GM23338 (cell line): ENCODE measurements at regions not wholly inside any gene's neighbourhood (a gene's known extent, or its start where the extent isn't known, plus 50 kb on each side); places are given as distances from the start of the nearest gene placed in this dataset.
A peak's percentile ranks its signal among the peaks of the same experiment; 100 is the strongest.

ENCODE experiments used
- ATAC-seq: fragments of 200-7000 bp; cut with Tn5 transposase; 3 replicates; pipeline ENCODE4 v1.9.1; 2020
- DNase-seq: peaks from one replicate; pipeline ENCODE4 v3.0.0-alpha.2; 2015; ENCODE audit warnings: low spot score
- H2AFZ ChIP-seq: fragments of 200-600 bp; sonication (generic); 2 replicates; pipeline ENCODE4 v1.8.0; 2016; ENCODE audit warnings: antibody characterized with exemption, mild to moderate bottlenecking, moderate library complexity
- H3F3A ChIP-seq: fragments of 200-600 bp; sonication (generic); replicated peaks from 2 replicates; pipeline ENCODE4 v1.8.0; 2017; ENCODE audit warnings: antibody characterized with exemption, mixed run types, low read depth
- H3K27ac ChIP-seq: fragments of 200-600 bp; sonication (generic); 2 replicates; pipeline ENCODE4 v1.6.1; 2016; ENCODE audit warnings: low read depth
- H3K27me3 ChIP-seq: fragments of 200-600 bp; sonication (generic); 2 replicates; pipeline ENCODE4 v1.8.0; 2016; ENCODE audit warnings: mild to moderate bottlenecking, mixed run types, moderate library complexity; ENCODE audit not compliant: insufficient read depth
- H3K36me3 ChIP-seq: fragments of 200-600 bp; sonication (generic); 2 replicates; pipeline ENCODE4 v1.8.0; 2016; ENCODE audit warnings: mild to moderate bottlenecking; ENCODE audit not compliant: insufficient read depth
- H3K4me1 ChIP-seq: fragments of 200-600 bp; sonication (generic); 2 replicates; pipeline ENCODE4 v1.8.0; 2016; ENCODE audit warnings: mild to moderate bottlenecking, moderate library complexity; ENCODE audit not compliant: insufficient read depth
- H3K4me2 ChIP-seq: fragments of 200-600 bp; sonication (generic); 2 replicates; pipeline ENCODE4 v1.7.1; 2017; ENCODE audit warnings: mixed run types
- H3K4me3 ChIP-seq: fragments of 200-600 bp; sonication (generic); 2 replicates; pipeline ENCODE4 v1.6.1; 2016; ENCODE audit warnings: mixed run types
- H3K79me2 ChIP-seq: fragments of 200-600 bp; sonication (generic); replicated peaks from 2 replicates; pipeline ENCODE4 v1.8.0; 2017; ENCODE audit warnings: mild to moderate bottlenecking; ENCODE audit not compliant: insufficient read depth
- H3K9me2 ChIP-seq: fragments of 200-600 bp; sonication (generic); 2 replicates; pipeline ENCODE4 v1.8.0; 2017; ENCODE audit not compliant: insufficient read depth
- H4K20me1 ChIP-seq: fragments of 200-600 bp; sonication (generic); replicated peaks from 2 replicates; pipeline ENCODE4 v1.8.0; 2017; ENCODE audit warnings: mild to moderate bottlenecking; ENCODE audit not compliant: insufficient read depth
- H3K27ac Mint-ChIP-seq: 2 replicates; pipeline ENCODE4 v1.8.0; 2020; ENCODE audit warnings: inconsistent platforms, mild to moderate bottlenecking, moderate library complexity, mixed read lengths
- H3K27me3 Mint-ChIP-seq: 3 replicates; pipeline ENCODE4 v1.8.0; 2022; ENCODE audit warnings: low read depth, mild to moderate bottlenecking, moderate library complexity, mixed read lengths, inconsistent platforms; ENCODE audit not compliant: insufficient read depth, poor library complexity
- H3K36me3 Mint-ChIP-seq: 3 replicates; pipeline ENCODE4 v1.8.0; 2021; ENCODE audit warnings: low read depth, mild to moderate bottlenecking, inconsistent platforms, moderate library complexity, mixed read lengths
- H3K4me1 Mint-ChIP-seq: 3 replicates; pipeline ENCODE4 v1.8.0; 2020; ENCODE audit warnings: mild to moderate bottlenecking, inconsistent platforms, mixed read lengths
- H3K4me3 Mint-ChIP-seq: 3 replicates; pipeline ENCODE4 v1.8.0; 2021; ENCODE audit warnings: moderate library complexity, mild to moderate bottlenecking, inconsistent platforms, mixed read lengths
- H3K9me3 Mint-ChIP-seq: 3 replicates; pipeline ENCODE4 v1.8.0; 2020; ENCODE audit warnings: moderate library complexity, mild to moderate bottlenecking, inconsistent platforms, mixed read lengths
- CREB1 ChIP-seq: fragments of 250-450 bp; sonication (Bioruptor Pico); IDR thresholded peaks from 2 replicates; pipeline ENCODE4 v1.5.0; 2020; ENCODE audit warnings: low read depth, mild to moderate bottlenecking, moderate library complexity
- CTCF ChIP-seq, 2 experiments: fragments of 200-600 bp in 1 of 2; sonication (generic) in 1 of 2; conservative IDR thresholded peaks; 2 replicates each; pipeline versions ENCODE4 v1.5.1 to v1.6.1; 2016 to 2017; ENCODE audit warnings: antibody characterized with exemption in 2 of 2, low read depth in 2 of 2, mild to moderate bottlenecking in 2 of 2, moderate library complexity in 1 of 2
- ETS1 ChIP-seq: IDR thresholded peaks from 2 replicates; pipeline ENCODE4 v1.6.1; 2016; ENCODE audit warnings: antibody characterized with exemption
- EZH2 ChIP-seq: fragments of 200-600 bp; sonication (generic); IDR thresholded peaks from one replicate; pipeline ENCODE4 v1.8.0; 2017; ENCODE audit warnings: antibody characterized with exemption, mild to moderate bottlenecking, low read depth; ENCODE audit not compliant: unreplicated experiment
- EZH2phosphoT487 ChIP-seq: fragments of 200-600 bp; sonication (generic); IDR thresholded peaks from one replicate; pipeline ENCODE4 v1.8.1; 2018; ENCODE audit warnings: antibody characterized with exemption; ENCODE audit not compliant: unreplicated experiment
- NANOG ChIP-seq: IDR thresholded peaks from 2 replicates; pipeline ENCODE4 v1.6.1; 2016; ENCODE audit warnings: antibody characterized with exemption, borderline replicate concordance
- REST ChIP-seq: IDR thresholded peaks from one replicate; pipeline ENCODE4 v1.6.1; 2018; ENCODE audit warnings: antibody characterized with exemption; ENCODE audit not compliant: unreplicated experiment
- ZNF114 ChIP-seq: fragments of 250-450 bp; sonication (Bioruptor Pico); IDR thresholded peaks from 2 replicates; pipeline ENCODE4 v1.5.0; 2020; ENCODE audit warnings: mild to moderate bottlenecking, moderate library complexity
- ZNF331 ChIP-seq: fragments of 250-450 bp; sonication (Bioruptor Pico); IDR thresholded peaks from 2 replicates; pipeline ENCODE4 v1.5.0; 2020; ENCODE audit warnings: low read depth, mild to moderate bottlenecking, moderate library complexity
- ZNF462 ChIP-seq: fragments of 250-450 bp; sonication (Bioruptor Pico); IDR thresholded peaks from 2 replicates; pipeline ENCODE4 v1.5.0; 2020; ENCODE audit warnings: mild to moderate bottlenecking, moderate library complexity

GRCh38 chr10:128812000-128812399 lies 655.0 kb upstream of the MGMT start:
- Histone ChIP-seq H3K27ac (no peak overlapping the region), H2AFZ (peak overlapping the region; percentile 70; the same call in 1 of the 2 replicates), H3K4me2 (no peak overlapping the region), H3K79me2 (no peaks in the 10 kb centered on the region), H4K20me1 (no peaks in the 10 kb centered on the region), H3K4me1 (no peaks in the 10 kb centered on the region), H3K9me2 (peaks cover 6% of the 10 kb centered on the region; the same call in 1 of the 2 replicates), H3K27me3 (no peaks in the 10 kb centered on the region), H3K4me3 (no peak overlapping the region), H3F3A (no peaks in the 10 kb centered on the region), H3K36me3 (no peaks in the 10 kb centered on the region)
- Mint-ChIP-seq H3K27ac (no peak overlapping the region), H3K4me1 (peaks cover 9% of the 10 kb centered on the region), H3K4me3 (no peak overlapping the region), H3K36me3 (no peaks in the 10 kb centered on the region), H3K27me3 (peaks cover 10% of the 10 kb centered on the region), H3K9me3 (no peaks in the 10 kb centered on the region)
- TF ChIP-seq ZNF462 (CRISPR knock-in tag) (no peak), EZH2phosphoT487 (no peak), ETS1 (no peak), REST (no peak), NANOG (no peak), ZNF331 (CRISPR knock-in tag) (no peak), ZNF114 (CRISPR knock-in tag) (no peak), CREB1 (CRISPR knock-in tag) (no peak), CTCF (conservative IDR thresholded peaks at IDR 0.05; ENCODE audit: low read depth in 2 of 2) (no peak), EZH2 (no peak)
- DNase-seq (no peak), ATAC-seq (no peak)
